HG02610 (cell line): ENCODE measurements at regions not wholly inside any gene's neighbourhood (a gene's known extent, or its start where the extent isn't known, plus 50 kb on each side); places are given as distances from the start of the nearest gene placed in this dataset.
"Not testable (repeated sequence)": the region's sequence is repeated elsewhere in the genome, so short reads cannot be mapped to it uniquely, and the experiment has no call there.

Experiments
- ATAC-seq: cut with Tn5 transposase; IDR thresholded peaks from one replicate; pipeline ENCODE4 v1.9.1; 2021; ENCODE audit warnings: mild to moderate bottlenecking, moderate library complexity; ENCODE audit not compliant: unreplicated experiment

DNA sequence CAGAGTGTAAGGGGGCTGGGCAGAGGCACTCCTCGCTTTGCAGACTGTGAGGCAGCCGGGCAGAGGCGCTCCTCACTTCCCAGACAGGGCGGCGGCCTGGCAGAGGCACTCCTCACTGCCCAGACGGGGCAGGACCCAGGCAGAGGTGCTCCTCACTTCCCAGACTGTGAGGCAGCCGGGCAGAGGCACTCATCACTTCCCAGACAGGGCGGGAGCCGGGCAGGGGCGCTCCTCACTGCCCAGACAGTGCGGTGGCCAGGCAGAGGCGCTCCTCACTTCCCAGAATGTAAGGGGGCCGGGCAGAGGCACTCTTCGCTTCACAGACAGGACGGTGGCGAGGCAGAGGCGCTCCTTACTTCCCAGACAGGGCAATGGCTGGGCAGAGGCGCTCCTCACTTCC lies 442.5 kb downstream of the SPATA31D1 start:
- no peak for ATAC-seq

DNA sequence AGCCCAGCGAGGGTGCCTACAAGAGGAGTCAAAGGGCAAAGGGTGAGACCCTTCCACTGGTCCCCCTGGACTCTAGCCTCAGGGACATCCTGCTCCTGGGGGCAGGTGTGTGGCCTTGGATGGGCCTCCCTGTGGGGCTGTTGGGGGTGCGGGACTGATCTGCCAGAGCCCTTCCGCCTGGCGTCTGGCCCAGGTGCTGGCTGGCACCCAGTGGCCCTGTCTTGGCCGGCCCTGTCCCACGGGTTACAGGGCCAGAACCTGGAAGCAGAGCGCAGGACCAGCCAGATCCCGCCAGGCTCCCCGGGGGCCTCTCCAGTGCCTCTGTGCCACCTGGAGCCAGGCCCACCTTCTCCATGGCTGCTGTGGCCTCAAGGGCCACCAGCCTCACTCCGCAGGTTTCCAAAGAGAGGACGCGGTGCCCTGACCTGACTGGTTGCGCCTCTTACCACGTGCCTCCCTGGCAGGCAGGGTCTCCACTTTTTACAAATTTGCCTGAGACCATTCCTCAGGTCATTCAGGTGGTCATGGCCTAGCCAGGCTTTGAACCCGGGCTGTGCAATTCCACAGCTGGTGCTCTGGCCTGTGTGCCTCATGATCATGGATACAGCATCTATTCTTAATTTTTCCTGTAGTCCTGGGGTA lies 444.8 kb downstream of the SPATA31D1 start:
- not testable (repeated sequence) for ATAC-seq

DNA sequence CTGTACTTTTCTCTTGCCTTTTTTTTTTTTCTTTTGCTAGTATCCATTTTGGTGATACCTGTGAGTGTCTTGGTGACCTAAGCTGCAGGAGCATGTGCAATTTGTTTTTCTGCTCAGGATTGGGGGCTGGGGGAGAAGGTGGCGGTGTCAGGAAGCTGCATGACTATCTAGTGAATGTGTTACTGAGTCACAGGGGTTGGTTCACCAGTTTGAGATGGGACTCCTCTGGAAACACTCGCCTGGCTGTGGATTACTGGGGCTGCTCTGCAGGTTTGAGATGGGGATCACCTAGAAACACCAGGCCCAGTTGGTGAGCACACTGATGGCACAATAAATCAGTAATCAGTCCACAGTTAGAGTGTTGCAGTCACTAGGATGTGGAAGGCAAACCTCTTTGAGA lies 447.9 kb downstream of the SPATA31D1 start:
- no peak for ATAC-seq

DNA sequence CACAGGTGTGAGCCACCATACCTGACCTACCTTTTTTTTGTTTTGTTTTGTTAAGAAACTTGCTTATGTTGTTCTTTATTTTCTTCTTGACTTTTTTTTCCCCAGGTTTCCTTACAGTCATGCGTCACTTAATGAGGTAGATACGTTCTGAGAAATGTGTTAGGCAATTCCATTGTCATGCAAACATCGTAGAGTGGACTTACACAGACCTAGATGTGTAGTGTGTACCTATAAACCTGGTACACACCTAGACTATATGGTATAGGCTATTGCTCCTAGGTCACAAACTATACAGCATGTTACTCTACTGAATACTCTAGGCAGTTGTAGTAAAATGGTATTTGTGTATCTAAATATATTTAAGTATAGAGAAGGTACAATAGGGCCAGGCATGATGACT lies 448.6 kb downstream of the SPATA31D1 start:
- not testable (repeated sequence) for ATAC-seq

DNA sequence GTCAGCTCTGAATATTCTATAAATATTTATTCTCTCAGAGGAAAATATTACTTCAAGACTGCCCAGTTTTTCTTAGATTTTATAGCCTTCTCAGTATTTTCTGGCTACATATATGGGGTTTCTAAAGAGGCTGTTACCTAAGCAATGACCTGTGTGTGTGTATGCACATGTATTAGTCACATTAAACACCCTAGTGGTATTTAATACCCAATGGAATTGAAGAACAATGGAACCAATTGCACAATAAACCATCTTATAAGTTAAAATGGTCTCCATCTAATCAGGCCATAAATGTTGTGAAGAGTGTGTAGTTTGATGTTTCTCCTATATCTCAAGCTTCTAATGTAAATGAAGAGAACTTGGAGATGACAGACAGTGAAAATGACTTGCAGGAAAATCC lies 450.0 kb downstream of the SPATA31D1 start:
- no peak for ATAC-seq

DNA sequence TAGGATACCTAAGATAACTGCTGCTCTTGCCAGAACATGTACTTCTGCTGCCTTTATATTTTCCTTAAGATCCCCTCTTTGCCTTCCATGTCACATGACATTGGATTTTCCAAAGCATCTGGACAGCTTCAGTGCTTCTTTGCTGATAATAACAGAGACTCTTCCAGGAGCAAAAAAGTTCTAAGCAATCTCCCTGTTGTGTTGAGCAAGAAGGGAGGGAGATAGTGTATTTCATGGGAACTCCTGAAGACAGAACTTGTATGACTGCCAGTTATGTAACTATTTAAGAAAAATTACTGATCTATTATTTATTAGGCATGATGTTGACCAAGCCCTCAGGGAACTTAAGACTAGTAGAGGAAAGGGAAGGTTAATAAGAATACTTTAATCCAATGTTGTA lies 454.7 kb downstream of the SPATA31D1 start:
- ATAC-seq = no peak

DNA sequence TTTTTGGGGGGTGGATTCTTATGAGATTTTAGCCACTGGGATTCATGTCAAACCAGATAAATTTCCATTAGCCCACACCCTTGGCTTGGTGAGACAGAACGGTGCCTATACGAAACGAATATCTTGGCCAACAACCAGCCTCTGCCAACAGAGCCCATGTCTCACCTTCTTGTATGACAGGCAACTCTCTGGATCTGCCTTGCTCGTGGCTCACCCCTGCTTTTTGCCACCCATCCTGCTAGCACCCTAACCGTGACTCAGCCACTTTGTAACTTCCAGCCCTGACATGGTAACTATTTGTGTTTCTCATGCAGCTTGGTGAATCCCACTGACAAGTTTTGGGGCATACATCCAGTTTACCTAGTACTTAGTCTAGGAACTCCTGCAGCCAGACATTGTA lies 457.0 kb downstream of the SPATA31D1 start:
- no peak for ATAC-seq

DNA sequence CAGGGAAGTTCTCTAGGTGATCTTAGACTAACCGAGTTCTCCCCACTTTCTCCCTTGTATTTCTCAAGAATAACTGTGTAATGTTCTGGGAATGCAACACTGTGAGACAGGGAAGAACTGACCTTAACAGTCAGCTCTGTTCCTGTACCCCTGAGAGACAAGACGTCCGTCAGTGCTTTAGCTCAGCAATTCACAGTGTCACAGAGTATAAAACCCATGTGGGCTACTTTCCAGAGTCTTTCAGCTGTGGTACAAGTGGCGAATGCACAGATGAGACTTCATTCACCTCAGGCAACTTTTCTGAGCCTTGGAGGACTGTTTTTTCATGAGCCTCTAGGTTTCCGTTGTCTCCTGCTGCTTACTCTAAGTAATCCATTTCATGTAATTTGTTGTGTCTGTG lies 458.8 kb downstream of the SPATA31D1 start:
- ATAC-seq = no peak

DNA sequence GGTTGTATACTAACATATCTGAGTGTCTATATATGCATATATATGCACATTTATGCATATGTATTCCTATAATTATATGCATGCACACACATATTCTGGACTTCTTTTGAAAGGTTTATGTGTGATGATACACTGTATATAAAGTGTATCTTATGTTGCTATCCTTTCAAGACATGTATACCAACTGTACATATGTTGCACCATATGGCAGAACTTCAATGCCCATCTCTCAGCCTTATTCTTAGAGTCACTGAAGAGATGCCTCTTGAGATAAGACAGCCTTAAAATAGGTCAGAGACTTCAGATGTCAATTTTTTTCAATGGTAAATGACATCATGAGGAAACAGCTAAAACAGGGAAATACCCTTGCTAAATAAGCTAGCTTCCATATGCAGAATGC lies 461.4 kb downstream of the SPATA31D1 start:
- ATAC-seq = no peak

DNA sequence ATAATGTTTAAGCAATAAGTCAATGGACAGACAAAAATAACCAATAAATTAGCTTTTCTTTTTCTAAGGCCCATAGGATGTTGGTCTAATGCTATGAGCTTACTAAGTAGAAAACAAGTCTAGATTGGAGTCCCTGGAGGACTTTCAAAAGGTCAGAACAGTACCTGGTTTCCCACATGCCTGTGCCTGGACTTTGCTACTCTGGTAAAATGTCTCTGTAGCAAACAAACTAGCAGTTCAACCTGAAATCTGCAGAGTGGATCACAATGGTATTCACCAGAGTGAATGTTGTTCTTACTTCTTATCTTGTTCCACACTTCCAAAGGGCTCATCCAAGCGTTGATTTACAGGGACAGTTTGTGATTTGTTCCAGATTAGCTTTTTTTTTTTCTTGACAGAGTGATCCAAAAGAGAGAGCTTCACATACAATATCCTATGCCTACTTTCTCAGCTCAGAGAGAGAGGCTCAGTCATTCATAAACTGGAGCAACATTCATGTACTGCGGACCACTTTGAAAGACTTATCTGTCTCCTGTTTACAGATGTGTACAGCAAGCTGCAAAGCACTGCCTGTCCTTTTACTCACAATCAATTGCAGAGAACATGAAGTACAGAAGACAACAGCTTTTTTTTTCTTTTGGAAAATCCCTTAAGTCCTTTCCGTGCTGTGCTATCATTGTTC lies 466.1 kb downstream of the SPATA31D1 start:
- no peak for ATAC-seq

DNA sequence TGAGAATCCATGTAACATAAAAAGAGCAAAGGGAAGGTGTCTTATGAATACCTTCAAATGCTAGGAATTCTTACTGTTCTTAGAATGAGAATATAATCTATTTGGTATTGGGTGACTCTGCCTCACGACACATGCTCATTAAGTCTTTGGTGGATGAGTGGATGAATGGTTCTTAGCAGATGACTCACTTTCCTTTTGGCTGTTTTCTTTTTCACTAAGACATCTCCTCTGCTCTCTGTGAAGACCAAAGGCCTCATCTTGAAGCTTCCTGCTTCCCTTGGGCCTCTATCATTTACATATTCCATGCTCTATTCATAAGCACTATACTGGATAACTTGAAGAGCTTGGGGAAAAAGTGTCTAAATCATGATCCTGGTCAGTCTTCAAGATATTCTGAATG lies 468.1 kb downstream of the SPATA31D1 start:
- no peak for ATAC-seq

DNA sequence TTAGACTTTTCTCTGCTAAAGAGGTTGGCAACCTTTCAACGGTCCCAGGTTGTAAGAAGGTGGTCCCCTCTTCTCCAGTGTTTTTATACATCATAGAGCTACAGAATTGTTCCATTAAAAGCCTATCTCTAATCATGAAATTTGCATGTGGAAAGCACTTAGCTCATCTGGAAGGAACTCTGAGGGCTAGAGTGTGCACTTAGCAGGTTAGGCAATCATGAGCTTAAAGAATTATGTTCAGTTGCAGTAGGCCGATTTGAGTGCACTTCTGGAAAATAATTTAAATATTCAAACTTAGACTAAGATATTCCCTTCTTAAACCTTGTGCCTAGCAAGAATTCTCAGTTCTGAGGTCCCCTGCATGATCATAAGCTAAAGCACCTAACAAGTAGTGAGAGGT lies 468.7 kb downstream of the SPATA31D1 start:
- no peak for ATAC-seq

DNA sequence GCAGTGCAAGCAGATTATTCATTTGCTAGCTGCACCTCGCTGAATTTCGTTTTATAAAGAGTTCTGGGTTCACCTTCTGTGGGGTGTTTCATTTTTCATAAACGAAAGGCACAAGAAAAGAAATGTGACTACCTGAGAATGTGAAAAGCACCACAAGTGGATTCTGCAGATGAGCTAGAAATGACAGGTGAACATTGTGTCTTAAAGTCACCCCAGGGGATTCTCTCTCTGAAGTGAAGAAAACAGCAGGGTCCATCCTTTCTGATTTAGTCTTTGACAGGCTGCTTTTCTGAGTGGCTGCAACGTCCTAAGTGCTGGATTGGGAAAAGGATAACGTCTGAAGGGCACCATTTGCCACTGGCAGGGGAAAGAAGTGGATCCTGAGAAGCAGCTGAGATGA lies 469.3 kb downstream of the SPATA31D1 start:
- ATAC-seq = no peak

DNA sequence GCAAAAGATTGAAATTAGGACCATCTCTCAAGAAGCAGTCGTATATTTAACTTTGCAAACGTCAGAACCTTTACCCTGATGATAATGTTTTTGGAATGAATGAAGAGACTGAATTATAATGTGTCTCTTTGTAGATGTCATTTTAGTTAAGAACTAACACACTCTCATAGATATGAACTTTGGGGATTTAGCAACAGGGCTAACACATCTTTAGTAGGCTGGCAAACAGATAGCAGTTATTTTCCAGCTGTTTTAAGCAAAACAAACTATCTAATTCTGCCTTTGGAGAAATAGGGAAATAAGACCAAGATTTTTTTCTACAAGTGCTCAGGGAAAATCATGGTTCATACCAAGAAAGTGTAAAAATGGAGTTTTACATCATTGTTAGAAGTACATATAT lies 469.7 kb downstream of the SPATA31D1 start:
- no peak for ATAC-seq

DNA sequence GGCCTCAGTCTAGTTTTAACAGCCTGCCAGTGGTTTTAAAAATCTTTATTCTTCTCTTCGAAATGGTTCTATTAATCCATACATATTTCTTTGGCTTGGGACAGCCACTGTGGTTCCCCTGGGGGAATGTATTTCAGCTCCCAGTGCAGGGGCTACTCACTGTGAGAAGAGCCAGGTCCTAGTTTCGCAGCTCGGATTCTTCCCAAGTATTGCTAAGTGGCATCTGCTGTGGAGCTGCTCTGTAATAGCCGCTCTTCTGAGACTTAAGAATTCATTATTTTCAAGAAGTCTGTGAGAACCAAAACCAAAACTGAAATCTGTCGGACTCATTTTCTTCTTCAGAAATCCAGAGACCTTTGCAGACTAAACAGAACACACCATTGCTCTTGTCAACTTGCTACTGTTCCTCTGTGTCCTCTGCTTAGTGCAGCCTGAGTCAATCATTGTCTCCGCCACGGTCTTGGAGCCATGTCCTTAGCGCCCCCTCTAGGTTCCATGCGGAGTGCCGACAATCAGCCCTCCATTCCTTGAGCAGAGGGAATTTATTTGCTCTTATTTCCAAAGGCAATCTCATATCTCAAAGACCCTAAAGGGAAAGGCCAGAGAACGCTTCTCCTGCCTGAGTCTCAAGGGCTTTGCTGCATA lies 478.2 kb downstream of the SPATA31D1 start:
- ATAC-seq = no peak

DNA sequence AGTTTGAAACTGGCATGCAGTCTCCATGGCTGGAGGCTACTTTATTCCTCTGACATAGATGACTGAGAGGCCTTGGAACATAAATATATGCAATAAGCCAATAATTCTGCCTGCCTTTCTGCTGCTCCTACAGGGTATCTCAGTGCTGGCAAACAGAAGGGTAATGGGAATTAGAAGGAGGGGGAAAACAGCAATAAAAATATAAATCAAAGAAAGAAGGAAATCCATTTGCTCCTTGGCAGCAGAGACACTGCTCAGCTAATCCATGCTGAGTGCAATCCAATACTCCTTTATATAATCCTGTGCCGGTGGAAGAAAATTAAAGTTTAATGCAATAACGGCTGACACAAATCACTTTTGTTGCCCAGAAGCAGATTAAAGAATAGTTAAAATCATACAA lies 478.9 kb downstream of the SPATA31D1 start:
- ATAC-seq = no peak

DNA sequence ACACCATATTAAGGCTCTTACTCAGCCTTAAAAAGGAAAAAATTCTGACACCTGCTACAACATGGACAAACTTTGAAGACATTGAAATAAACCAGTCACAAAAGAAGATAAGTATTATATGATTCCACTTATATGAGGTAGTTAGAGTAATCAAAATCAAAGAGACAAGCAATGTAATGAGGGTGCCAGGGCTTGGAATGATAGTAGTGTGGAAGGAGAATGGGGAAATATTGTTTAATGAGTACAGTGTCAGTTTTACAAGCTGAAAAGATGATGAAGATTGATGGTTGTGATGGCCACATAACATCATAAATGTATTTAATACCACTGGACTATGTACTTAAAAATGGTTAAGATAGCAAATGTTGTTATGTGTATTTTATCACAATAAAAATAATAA lies 485.7 kb downstream of the SPATA31D1 start:
- ATAC-seq = no peak

DNA sequence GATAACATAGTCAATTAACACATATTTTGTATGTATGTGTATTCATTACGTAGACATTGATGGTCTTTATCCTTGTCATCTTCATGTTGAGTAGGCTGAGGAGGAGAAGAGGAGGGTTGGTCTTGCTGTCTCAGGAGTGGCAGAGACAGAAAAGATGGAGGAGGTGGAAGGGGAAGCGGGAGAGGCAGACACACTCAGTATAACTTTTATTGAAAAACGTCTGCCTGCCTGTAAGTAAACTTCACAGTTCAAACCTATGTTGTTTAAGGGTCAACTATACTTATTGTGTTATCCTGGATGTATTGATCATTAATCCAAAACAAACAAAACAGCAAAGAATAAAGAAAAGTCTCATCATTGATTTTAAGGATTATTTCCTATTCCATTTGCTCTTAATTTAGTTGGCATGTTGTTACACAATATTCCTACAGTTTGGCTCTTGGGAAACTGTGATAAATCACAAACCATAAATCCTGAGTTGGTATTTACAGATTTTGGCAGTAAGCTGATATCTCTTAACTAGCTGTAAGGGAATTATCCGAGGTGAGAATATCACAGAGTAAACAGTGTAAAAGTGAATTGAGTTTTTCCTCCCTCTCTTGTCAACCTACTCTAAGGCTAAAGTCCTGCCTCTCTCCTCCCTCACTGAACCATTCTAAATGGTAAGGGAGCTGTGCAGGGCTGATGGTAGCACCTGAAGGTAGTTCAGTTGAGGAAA lies 487.2 kb downstream of the SPATA31D1 start:
- no peak for ATAC-seq

DNA sequence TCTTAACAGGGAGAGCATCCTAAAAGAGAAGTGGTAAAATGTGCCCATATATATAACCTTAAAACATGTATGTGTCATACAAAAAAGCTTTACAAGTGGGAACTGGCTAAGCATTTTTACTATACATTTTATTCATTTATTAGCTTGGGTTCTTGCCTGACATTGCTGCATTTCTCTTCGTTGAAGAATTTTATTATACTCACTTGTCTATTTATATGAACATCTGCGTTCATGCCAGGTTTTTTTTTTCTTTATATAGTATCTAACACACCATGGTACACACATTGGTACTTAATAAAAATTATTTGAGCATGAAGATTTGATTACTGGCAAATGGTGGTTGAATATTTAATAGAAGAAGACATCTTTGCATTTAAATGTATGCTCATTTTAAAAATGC lies 492.3 kb downstream of the SPATA31D1 start:
- no peak for ATAC-seq

DNA sequence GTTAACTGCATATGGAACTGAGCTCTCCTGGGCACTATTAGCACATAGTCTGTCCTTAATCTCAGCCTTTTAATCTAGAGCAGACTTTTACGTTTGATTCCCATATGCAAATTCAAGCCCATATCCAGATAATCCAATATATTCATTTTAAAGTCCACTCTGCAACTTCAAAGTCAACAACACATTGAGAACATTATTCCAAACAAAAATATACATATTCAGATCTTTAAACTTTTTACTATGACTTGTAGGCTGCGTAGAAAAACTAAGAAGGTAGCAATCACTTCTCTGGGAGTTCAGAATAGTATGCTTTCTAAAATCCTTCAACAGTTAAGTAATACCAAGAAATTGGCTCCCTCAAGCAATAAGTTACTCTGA lies 499.4 kb downstream of the SPATA31D1 start:
- ATAC-seq = no peak

DNA sequence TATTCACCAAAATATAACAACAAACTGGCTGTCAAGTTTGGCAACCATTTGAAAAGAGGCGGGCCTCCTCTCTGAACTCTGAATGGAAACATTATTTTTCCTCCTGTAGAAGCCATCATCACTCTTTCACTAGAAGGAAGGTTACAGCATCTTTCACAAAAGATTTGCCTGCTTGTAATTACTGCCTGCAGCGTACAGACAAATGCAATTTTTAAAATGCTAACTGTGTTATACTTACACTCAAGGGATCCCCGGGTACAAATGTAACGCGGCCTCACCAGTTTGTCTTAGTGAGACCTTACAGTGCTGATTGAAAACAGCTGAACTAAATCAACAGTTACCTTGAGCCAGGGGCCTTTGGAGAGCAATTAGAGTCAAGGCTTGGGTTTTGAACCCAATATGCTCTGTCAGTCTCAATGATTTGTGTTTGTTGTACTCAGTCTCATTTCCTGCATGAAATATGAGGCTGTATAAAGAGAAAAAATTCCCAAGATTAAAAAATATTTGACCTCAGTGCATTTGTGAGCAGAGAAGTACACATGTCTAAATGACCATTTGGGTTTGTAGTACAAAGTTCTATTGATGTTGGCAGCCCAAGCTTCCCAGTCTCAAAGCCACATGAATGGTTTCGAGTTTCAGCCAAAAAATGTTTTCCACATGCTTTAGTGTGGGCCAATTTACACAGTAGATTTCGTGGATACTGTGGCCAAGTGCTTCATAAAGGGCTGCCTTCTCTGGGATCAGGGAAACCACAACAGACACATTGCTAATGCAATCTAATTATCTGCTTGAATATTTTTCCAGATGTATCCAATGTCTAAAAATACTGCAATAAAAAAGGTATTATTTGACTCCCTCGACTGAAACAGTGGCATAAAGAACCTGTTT lies 500.0 kb downstream of the SPATA31D1 start:
- ATAC-seq = no peak
